ENCODE measurements at regions not wholly inside any gene's neighbourhood (a gene's known extent, or its start where the extent isn't known, plus 50 kb on each side); places are given as distances from the start of the nearest gene placed in this dataset.

- no peak for DNase-seq (ENCODE audit: extremely low read depth, insufficient read length)
- TF ChIP-seq CTCF (IDR thresholded peaks at IDR 0.05; ENCODE audit: insufficient read depth, low read length, poor library complexity, severe bottlenecking), result no peak
- H3K36me3 ChIP-seq (ENCODE audit: control insufficient read depth, insufficient read depth, low read length), result no peaks in the 10 kb centered on the region
- H3K27me3 ChIP-seq (replicated peaks; ENCODE audit: control insufficient read depth, insufficient read depth, low read length), result no peaks in the 10 kb centered on the region; the same call in 1 of the 2 replicates
- no peak overlapping the region for H3K4me3 ChIP-seq (replicated peaks; ENCODE audit: low read depth, low read length)
Observed at GRCh38 chr22:49417833-49418232, 409.8 kb downstream of the BRD1 start.

- no peak for DNase-seq (ENCODE audit: extremely low read depth, insufficient read length)
Observed at GRCh38 chr22:49417326-49417725, 410.3 kb downstream of the BRD1 start.

DNA sequence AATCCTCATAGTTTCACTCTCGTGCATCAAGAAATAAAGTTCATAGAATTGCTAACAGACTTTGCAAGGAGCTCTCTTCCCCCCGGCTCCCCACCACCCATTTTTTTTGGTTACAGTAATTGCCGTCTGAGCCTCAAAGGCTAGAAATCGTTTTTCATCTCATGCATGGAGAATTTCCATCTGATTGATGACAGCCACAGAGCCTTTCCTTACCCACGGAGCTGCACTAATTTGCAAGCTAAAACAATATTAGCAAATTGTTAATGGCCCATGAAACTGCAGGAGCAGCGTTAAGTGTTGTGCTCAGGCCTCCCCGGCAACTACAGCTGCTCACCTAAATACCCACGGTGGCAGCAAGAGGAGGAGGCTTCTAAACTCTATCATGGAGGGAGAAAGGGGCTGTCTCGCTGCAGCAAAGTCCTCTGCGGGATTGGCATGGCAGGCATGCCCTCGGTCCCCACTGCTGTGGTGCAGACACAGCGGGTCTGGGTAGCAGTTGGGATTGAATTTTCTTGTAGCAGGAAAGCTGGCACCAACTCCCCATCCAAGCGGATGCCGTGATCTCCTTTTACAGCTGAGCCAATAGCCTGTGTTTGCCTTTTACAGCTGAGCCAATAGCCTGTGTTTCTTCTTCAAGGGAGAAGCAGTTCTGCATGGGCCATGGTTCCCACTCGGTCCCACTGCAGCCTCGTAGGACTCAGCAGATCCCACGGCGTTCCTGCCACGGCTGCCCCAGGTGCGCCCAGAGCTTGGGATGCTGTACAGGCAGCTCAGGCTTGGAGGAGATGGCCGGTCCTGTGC is 412.3 kb downstream of the BRD1 start:
- no peaks in the 10 kb centered on the region for H3K36me3 ChIP-seq (ENCODE audit: control insufficient read depth, insufficient read depth, low read length)
- TF ChIP-seq CTCF (IDR thresholded peaks at IDR 0.05; ENCODE audit: insufficient read depth, low read length, poor library complexity, severe bottlenecking), result no peak
- DNase-seq (ENCODE audit: extremely low read depth, insufficient read length), result no peak
- no peak overlapping the region for H3K4me3 ChIP-seq (replicated peaks; ENCODE audit: low read depth, low read length)
- no peaks in the 10 kb centered on the region; the same call in 1 of the 2 replicates for H3K27me3 ChIP-seq (replicated peaks; ENCODE audit: control insufficient read depth, insufficient read depth, low read length)

More at GRCh38 chr22:49417326-49417725, 410.3 kb downstream of the BRD1 start:
- TF ChIP-seq CTCF (IDR thresholded peaks at IDR 0.05; ENCODE audit: insufficient read depth, low read length, poor library complexity, severe bottlenecking), result no peak
- Histone ChIP-seq H3K36me3 (ENCODE audit: control insufficient read depth, insufficient read depth, low read length) (no peaks in the 10 kb centered on the region), H3K4me3 (replicated peaks; ENCODE audit: low read depth, low read length) (no peak overlapping the region), H3K27me3 (replicated peaks; ENCODE audit: control insufficient read depth, insufficient read depth, low read length) (no peaks in the 10 kb centered on the region; the same call in 1 of the 2 replicates)

- no peak overlapping the region for H3K4me3 ChIP-seq (replicated peaks; ENCODE audit: low read depth, low read length)
Observed at GRCh38 chr22:49413551-49413950, 414.1 kb downstream of the BRD1 start.

GRCh38 chr22:49413146-49413545 is 414.5 kb downstream of the BRD1 start:
- no peak for DNase-seq (ENCODE audit: extremely low read depth, insufficient read length)
- TF ChIP-seq CTCF (IDR thresholded peaks at IDR 0.05; ENCODE audit: insufficient read depth, low read length, poor library complexity, severe bottlenecking), result no peak
- H3K27me3 ChIP-seq (replicated peaks; ENCODE audit: control insufficient read depth, insufficient read depth, low read length), result no peaks in the 10 kb centered on the region; the same call in 1 of the 2 replicates
- no peaks in the 10 kb centered on the region for H3K36me3 ChIP-seq (ENCODE audit: control insufficient read depth, insufficient read depth, low read length)
- no peak overlapping the region for H3K4me3 ChIP-seq (replicated peaks; ENCODE audit: low read depth, low read length)

More at GRCh38 chr22:49413551-49413950, 414.1 kb downstream of the BRD1 start:
- no peak for DNase-seq (ENCODE audit: extremely low read depth, insufficient read length)
- TF ChIP-seq CTCF (IDR thresholded peaks at IDR 0.05; ENCODE audit: insufficient read depth, low read length, poor library complexity, severe bottlenecking), result no peak
- Histone ChIP-seq H3K36me3 (ENCODE audit: control insufficient read depth, insufficient read depth, low read length) (no peaks in the 10 kb centered on the region), H3K27me3 (replicated peaks; ENCODE audit: control insufficient read depth, insufficient read depth, low read length) (no peaks in the 10 kb centered on the region; the same call in 1 of the 2 replicates)
